Gastrocnemius medialis (tissue), 4 donors: ENCODE measurements at regions not wholly inside any gene's neighbourhood (a gene's known extent, or its start where the extent isn't known, plus 50 kb on each side); places are given as distances from the start of the nearest gene placed in this dataset.

Experiments used
- CTCF ChIP-seq, 5 experiments: fragments of 450-650 bp in 3 of 5; fragments of 200-600 bp in 2 of 5; sonication (generic) in 2 of 5; IDR thresholded peaks in 4 of 5; conservative IDR thresholded peaks in 1 of 5; 1 replicate in 4 of 5; 2 replicates in 1 of 5; pipeline ENCODE4 v1.5.1; 2016 to 2019; ENCODE audit warnings: antibody characterized with exemption in 5 of 5, mild to moderate bottlenecking in 3 of 5, moderate library complexity in 3 of 5
- POLR2A ChIP-seq, 2 donors: fragments of 450-650 bp; IDR thresholded peaks; one replicate each; pipeline ENCODE4 v1.6.1; 2017; ENCODE audit warnings: antibody characterized with exemption in 2 of 2, mild to moderate bottlenecking in 2 of 2, moderate library complexity in 2 of 2

GRCh38 chr12:40165179-40165578 lies 59.3 kb upstream of the SLC2A13 start:
- no peak for TF ChIP-seq CTCF (IDR thresholded peaks at IDR 0.05 in 4 of 5, conservative IDR thresholded peaks at IDR 0.05 in 1 of 5)
- TF ChIP-seq POLR2A (IDR thresholded peaks at IDR 0.05), result no peak
